CD4-positive, alpha-beta T cell treated with Interleukin-1 beta for 1 hour (primary cell): ENCODE measurements at regions not wholly inside any gene's neighbourhood (a gene's known extent, or its start where the extent isn't known, plus 50 kb on each side); places are given as distances from the start of the nearest gene placed in this dataset.

Source experiments
- DNase-seq, 2 donors: peaks; one replicate each; pipeline ENCODE4 v3.0.0-alpha.2; 2020 to 2022

DNA sequence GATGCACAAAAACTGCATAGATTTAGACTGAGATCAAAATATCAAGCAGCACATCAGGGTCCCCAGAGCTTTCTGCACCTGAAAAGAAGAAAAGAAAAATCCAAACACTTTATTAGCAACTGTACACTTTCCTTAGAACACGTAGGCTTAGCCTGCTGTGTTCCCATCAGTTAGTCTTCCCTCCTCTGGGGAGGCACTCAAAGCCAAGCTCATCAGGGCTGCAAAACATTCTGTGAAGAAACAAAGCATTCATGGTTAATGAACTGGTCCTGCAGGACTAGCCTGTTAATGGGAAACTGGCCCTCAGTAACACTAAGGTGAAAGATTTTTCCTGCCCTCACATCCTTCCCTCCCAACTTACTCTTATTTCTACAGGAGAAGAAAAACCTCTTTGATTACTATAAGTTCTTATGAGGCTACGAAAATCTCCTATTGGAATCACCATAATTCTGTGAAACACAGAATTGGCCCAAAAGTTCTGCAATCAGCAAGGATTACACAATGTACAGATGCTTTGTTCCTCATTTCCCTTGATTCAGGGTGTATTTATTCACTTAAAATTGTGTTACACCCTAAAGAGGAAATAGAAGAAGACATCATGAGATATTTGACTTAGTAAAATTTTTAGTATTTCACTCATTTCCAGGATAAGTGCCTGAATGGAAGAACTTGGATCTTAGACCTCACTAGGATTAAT lies 901.0 kb upstream of the MAP3K7 start:
- no peak for DNase-seq

GRCh38 chr6:91486200-91486599 lies 899.3 kb upstream of the MAP3K7 start:
- DNase-seq = no peak

DNA sequence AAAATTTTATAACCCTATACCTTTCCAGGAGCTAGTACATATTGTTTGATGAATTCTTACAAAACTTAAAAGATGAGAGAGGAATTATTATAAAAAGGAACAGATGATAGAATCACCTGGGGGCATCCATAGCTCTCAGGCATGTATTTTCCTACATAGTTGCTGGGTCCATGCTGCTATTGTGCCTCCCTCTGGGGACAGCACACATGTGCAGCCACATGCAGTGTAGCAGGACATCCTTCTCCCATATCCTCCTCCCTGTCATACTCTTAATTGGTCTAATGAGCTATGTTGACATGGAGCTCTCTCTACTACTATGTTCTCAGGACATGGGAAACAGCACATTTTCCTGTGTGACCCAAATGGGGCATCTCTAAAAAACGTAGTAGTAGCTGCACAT lies 898.2 kb upstream of the MAP3K7 start:
- no peak for DNase-seq

DNA sequence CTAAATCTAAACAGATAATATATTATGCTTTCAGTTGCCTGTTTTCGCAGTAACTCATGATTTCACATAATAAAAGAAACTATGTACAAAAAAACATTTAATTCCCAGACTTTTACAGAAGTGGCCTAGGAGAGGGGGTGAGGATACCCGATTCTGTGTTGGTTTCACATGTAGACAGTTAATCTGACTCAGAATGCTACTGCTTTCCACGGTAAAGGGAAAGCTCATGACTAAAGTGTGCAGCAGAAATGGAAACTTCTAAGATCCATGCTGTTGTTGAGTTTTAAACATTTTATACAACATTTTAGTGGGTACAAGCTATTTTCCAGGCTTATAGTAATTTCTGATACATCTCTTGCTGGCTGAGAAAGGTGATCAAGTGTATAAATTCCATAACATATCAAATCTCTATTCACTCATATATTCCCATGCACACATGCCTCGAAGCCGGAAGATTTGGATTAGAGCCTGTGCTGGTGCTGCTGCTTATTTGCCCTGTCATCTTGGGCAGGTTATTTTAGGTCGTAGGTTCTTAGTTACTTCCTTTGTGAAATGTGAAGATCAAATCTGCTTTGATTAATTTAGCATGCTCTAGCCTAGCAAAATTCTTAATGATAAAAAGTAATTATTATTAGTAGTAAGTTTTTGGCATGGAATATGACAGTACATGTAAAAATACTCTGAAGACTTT lies 896.7 kb upstream of the MAP3K7 start:
- no peak for DNase-seq

DNA sequence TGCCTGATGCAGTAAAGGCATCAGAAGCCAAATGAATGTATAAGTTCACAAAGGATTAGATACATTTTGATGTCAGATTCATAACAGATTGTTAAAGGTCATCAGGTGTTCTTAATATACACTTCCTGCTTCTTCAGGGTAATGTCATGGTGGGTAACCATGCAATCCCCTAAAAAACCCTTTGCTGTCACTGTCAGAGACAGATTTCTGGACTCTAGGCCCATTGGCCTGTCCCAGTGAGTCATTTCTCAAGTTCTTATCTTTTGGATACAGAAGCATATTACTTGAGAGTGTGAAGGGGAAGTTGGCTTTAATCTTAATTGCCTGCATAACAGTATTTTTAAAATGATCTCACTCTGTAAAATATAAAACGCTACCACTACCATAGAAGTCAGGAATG lies 895.6 kb upstream of the MAP3K7 start:
- DNase-seq = no peak

DNA sequence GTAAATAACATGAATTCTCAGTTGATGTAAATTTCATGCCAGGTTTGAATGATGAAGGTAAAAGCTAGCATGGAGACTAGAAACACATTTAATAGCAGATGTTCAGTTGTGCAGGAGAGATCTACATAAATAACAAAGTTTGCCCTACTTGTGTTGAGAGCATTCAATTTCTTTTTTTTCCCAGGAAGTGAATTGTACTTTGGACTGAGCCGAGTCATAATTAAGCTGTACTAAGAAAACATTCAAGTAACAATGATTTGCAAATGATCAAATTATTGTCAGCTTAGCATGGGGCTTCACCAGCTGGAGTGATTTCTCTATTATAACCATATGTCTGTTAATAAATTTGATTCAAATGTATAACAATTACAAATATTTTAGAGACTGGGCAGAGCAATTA lies 893.5 kb upstream of the MAP3K7 start:
- DNase-seq = no peak

- no peak for DNase-seq
Observed at GRCh38 chr6:91477688-91478087, 890.8 kb upstream of the MAP3K7 start.

GRCh38 chr6:91476000-91476399 lies 889.1 kb upstream of the MAP3K7 start:
- DNase-seq = no peak

GRCh38 chr6:91465393-91465792 lies 878.5 kb upstream of the MAP3K7 start:
- no peak for DNase-seq

- no peak for DNase-seq
Observed at GRCh38 chr6:91464718-91465117, 877.8 kb upstream of the MAP3K7 start.

- DNase-seq = no peak
Observed at GRCh38 chr6:91464201-91464600, 877.3 kb upstream of the MAP3K7 start.

DNA sequence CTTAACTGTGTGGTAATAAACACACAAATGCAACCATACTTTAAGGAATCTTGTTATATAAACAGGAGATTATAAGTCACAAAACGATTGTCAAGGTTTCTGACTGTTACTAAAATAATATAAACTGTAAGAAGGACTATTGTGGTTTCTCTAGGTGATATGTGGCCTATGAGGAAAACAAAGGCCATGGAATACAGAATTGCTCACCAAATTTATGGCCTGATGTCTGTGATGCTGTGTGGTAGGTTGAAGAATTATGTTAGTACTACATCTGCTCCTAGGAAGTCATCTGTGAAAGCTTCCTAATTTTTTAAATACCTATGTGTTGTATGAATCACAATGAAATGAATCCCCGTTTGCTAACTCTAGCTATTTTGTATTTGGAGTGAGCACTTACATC lies 875.4 kb upstream of the MAP3K7 start:
- no peak for DNase-seq

DNA sequence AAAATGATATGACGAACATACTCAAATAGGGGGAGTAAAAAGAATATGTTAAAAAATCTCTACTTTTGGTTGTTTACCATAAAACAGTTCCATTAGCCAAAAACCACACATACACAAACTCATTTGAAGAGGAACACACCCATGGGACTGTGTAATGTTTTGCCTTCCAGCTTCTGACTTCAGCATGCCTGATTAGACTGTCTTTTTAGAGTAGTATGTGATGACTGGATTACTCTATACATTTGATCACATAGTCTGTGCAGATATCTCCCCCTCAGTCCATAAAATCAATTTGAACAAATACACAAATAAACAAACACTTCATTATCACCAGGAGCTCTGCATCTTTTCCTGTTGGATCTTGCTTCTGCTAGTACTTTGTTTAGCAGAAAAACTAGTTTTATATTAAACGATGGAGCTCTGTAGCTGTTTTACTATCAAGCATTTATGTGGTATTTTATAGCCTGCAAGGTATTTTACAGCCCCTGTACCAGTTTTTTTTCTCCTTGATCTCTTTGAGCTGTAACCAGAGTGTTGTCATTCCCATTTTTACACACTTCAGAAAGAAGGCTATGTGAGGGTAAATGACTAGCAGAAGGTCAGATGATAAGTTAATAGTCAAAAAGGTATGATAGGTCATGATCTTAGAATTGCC lies 866.5 kb upstream of the MAP3K7 start:
- no peak for DNase-seq

- DNase-seq = no peak
Observed at GRCh38 chr6:91449539-91449938, 862.7 kb upstream of the MAP3K7 start.

GRCh38 chr6:91447530-91448254 lies 860.8 kb upstream of the MAP3K7 start:
- no peak for DNase-seq

DNA sequence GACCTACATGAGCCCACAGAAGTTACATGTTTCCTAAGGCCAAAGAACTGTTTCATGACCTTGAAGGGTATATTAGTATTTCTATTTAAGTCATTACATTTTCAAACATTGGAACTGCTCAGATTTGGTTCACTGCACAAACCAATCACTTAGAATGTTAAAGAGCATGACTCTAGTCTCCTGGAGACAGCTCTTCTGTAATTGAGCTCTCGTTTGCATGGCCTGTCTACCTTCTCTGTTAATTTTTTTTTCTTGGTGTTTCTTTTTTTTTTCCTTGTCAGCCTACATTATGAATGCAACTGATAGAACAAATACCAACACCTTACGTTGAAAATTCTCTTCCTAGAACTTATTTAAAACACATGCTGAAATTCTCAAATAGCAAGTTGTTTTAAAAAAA lies 860.2 kb upstream of the MAP3K7 start:
- DNase-seq = no peak

DNA sequence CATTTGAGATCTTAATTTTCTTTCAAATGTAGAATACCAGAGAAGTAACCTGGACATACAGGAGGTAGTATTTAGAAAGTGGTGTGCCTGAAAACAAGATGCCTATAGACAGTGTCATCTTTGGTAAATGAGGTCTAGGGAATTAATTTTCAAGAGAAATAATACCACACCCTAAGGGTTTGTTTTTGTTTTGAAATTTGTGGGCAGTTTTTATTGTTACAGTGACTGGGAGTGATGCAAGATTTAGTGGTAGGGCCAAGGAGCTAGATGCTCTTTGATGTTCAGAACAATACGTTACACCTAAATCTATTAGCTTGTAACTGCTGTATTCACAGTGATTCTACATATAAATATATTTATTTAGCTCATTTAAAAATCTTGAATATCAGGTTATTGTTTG lies 856.5 kb upstream of the MAP3K7 start:
- no peak for DNase-seq

- no peak for DNase-seq
Observed at GRCh38 chr6:91442342-91442741, 855.5 kb upstream of the MAP3K7 start.

GRCh38 chr6:91438570-91438969 lies 851.7 kb upstream of the MAP3K7 start:
- no peak for DNase-seq

GRCh38 chr6:91437315-91437729 lies 850.5 kb upstream of the MAP3K7 start:
- DNase-seq = no peak

DNA sequence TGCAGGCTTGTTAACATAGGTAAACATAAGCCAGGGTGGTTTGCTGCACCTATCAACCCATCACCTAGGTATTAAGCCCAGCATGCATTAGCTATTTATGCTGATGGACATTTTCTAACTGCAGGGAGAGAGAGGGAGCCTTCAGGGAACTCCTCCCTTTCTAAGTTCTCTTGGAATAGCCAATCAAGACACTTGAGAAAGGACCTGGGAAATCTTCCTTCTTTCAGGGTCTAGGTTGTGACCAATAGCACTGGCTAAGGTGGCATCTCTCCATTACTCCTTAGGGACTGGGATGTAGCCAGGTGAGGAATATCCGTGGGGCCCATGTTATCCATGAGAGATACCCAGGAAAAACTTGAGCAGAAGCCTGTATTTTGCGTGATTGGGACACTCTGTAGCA lies 849.6 kb upstream of the MAP3K7 start:
- no peak for DNase-seq

DNA sequence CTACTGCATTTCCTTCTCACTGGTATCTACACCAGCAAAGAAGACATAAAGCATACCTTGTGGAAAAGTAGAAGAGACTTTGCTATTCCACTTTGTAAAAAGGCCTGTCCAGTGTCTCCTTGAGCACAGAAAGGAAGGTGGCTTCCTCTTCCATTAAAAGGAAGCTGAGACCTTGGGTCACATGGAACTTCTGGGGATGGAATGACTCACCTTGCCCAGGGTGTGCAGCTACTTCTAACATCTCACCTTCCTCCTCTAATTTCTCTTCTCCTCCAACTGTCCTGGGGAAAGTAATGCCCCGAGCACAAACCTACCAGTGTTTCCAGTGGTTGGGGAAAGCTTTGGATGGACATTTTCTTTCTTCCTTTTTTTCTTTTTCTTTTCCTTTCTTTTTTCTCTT lies 848.8 kb upstream of the MAP3K7 start:
- DNase-seq = no peak

GRCh38 chr6:91434576-91434975 lies 847.7 kb upstream of the MAP3K7 start:
- DNase-seq = no peak
